HL-60 (cell line): ENCODE measurements at regions not wholly inside any gene's neighbourhood (a gene's known extent, or its start where the extent isn't known, plus 50 kb on each side); places are given as distances from the start of the nearest gene placed in this dataset.

ENCODE experiments used
- DNase-seq, 2 experiments: peaks; one replicate each; pipeline ENCODE4 v3.0.0-alpha.2; 2010 to 2020; ENCODE audit warnings: low read depth in 1 of 2, low spot score in 1 of 2
- H3K27ac ChIP-seq: fragments of 250-450 bp; sonication (Bioruptor Pico); replicated peaks from 2 replicates; pipeline ENCODE4 v1.5.1; 2020; ENCODE audit warnings: mild to moderate bottlenecking, moderate library complexity
- H3K27me3 ChIP-seq: fragments of 250-450 bp; sonication (Bioruptor Pico); 2 replicates; pipeline ENCODE4 v1.5.1; 2021; ENCODE audit warnings: mild to moderate bottlenecking, moderate library complexity; ENCODE audit not compliant: insufficient read depth, poor library complexity, severe bottlenecking
- H3K4me3 ChIP-seq: replicated peaks from 2 replicates; pipeline ENCODE4 v1.5.1; 2011; ENCODE audit warnings: mild to moderate bottlenecking, control low read depth, low read length; ENCODE audit not compliant: insufficient read depth
- GABPA ChIP-seq: IDR thresholded peaks from 2 replicates; pipeline ENCODE4 v1.6.1; 2012; ENCODE audit warnings: low read depth
- POLR2AphosphoS5 ChIP-seq: IDR thresholded peaks from 2 replicates; pipeline ENCODE4 v1.6.1; 2012; ENCODE audit warnings: low read depth
- SPI1 ChIP-seq: IDR thresholded peaks from 2 replicates; pipeline ENCODE4 v1.6.1; 2012; ENCODE audit warnings: low read depth, mild to moderate bottlenecking, borderline replicate concordance
- TF ChIP-seq, protein P1 (sequence below): IDR thresholded peaks from 2 replicates; pipeline ENCODE4 v1.6.1; 2012; ENCODE audit warnings: low read depth; ENCODE audit not compliant: insufficient replicate concordance
- TF ChIP-seq, protein P2 (sequence below): IDR thresholded peaks from one replicate; pipeline ENCODE4 v1.5.1; 2011; ENCODE audit warnings: low read length, control low read depth, inconsistent platforms; ENCODE audit not compliant: insufficient read depth

DNA sequence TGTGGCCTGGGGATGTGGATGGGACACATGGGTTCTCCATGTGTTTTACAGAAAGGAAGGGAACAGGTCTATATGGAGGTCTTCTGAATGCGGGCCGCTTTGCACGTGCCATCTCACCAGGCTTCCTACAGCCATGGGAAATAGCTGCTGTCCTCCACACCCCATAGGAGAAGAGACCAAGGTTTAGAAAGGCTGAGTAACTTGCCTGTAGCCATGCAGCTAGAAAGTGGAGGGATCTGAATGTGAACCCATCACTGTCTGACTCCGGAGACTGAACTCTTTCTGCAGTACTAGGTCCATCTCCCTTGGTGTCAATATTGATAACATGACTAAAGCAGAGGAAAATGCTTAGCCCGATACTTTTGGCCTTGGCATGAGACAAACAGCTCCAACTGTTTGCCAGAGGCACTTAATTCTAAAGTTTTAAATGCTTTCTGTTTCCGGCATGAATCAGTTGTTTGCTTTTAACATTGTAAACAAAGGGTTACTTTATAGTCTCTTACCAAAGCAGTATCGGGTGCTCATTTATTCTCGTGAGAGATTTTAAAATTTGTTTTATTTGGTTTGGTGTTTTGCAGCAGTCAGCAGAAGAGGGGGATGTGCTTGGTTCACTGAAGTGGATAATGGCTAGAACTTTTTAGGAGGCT lies 64.8 kb upstream of the LOXL4 start:
- Histone ChIP-seq H3K27ac (no peak overlapping the region), H3K4me3 (no peak overlapping the region), H3K27me3 (no peaks in the 10 kb centered on the region)
- TF ChIP-seq, protein P1, sequence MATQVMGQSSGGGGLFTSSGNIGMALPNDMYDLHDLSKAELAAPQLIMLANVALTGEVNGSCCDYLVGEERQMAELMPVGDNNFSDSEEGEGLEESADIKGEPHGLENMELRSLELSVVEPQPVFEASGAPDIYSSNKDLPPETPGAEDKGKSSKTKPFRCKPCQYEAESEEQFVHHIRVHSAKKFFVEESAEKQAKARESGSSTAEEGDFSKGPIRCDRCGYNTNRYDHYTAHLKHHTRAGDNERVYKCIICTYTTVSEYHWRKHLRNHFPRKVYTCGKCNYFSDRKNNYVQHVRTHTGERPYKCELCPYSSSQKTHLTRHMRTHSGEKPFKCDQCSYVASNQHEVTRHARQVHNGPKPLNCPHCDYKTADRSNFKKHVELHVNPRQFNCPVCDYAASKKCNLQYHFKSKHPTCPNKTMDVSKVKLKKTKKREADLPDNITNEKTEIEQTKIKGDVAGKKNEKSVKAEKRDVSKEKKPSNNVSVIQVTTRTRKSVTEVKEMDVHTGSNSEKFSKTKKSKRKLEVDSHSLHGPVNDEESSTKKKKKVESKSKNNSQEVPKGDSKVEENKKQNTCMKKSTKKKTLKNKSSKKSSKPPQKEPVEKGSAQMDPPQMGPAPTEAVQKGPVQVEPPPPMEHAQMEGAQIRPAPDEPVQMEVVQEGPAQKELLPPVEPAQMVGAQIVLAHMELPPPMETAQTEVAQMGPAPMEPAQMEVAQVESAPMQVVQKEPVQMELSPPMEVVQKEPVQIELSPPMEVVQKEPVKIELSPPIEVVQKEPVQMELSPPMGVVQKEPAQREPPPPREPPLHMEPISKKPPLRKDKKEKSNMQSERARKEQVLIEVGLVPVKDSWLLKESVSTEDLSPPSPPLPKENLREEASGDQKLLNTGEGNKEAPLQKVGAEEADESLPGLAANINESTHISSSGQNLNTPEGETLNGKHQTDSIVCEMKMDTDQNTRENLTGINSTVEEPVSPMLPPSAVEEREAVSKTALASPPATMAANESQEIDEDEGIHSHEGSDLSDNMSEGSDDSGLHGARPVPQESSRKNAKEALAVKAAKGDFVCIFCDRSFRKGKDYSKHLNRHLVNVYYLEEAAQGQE = no peak
- TF ChIP-seq POLR2AphosphoS5 = no peak
- no peak for TF ChIP-seq GABPA
- TF ChIP-seq, protein P2, sequence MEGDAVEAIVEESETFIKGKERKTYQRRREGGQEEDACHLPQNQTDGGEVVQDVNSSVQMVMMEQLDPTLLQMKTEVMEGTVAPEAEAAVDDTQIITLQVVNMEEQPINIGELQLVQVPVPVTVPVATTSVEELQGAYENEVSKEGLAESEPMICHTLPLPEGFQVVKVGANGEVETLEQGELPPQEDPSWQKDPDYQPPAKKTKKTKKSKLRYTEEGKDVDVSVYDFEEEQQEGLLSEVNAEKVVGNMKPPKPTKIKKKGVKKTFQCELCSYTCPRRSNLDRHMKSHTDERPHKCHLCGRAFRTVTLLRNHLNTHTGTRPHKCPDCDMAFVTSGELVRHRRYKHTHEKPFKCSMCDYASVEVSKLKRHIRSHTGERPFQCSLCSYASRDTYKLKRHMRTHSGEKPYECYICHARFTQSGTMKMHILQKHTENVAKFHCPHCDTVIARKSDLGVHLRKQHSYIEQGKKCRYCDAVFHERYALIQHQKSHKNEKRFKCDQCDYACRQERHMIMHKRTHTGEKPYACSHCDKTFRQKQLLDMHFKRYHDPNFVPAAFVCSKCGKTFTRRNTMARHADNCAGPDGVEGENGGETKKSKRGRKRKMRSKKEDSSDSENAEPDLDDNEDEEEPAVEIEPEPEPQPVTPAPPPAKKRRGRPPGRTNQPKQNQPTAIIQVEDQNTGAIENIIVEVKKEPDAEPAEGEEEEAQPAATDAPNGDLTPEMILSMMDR = no peak
- no peak for TF ChIP-seq SPI1
- no peak for DNase-seq

DNA sequence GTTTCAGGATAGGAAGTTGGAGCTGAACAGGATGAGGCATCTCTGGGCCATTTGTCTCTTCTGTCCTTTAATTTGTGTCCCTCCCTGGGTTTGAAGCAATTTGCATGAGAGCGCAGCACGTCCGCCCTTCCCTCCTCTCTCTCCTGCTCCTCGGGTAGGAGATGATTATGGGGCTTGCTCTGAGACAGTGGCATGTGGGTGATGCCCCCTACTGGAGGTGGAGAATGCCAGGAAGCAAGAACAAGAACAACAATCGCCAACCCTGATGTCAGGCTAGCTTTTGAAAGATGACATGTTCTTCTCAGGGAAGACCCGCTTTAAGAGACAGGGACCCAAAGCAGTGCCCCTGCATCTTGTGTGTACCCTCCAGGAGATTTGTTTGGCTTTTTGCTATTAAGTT lies 63.9 kb upstream of the LOXL4 start:
- TF ChIP-seq, protein P2 = peak; percentile 69
- TF ChIP-seq POLR2AphosphoS5 = no peak
- H3K27me3 ChIP-seq = no peaks in the 10 kb centered on the region
- DNase-seq = peak in 1 of 2 experiments; percentile 42

DNA sequence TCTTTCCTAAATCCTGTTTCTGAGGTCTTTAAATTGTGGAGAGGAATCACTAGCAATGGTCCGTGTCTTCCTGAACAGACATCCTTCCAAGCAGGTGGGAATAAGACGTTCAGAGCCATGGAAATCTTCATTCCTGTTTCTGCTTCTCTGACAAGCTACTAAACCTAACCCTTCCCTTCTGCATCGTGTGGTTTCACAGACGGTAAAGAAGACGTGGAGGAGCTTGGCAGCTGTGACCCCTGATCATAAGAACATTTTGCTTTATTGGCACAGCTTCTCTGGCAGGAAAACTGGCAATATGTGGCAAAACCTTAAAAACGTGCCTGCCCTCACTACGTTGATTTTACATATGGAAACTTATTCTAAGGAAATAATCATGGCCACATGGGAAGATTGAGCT lies 63.0 kb upstream of the LOXL4 start:
- TF ChIP-seq, protein P2 = no peak
- no peak for TF ChIP-seq GABPA
- no peak for TF ChIP-seq POLR2AphosphoS5
- TF ChIP-seq, protein P1 = no peak
- TF ChIP-seq SPI1 = no peak
- Histone ChIP-seq H3K4me3 (no peak overlapping the region), H3K27ac (no peak overlapping the region), H3K27me3 (no peaks in the 10 kb centered on the region)
- DNase-seq = no peak

More for the DNA sequence above, 63.9 kb upstream of the LOXL4 start:
- H3K27ac ChIP-seq = no peak overlapping the region
- no peak overlapping the region for H3K4me3 ChIP-seq

DNA sequence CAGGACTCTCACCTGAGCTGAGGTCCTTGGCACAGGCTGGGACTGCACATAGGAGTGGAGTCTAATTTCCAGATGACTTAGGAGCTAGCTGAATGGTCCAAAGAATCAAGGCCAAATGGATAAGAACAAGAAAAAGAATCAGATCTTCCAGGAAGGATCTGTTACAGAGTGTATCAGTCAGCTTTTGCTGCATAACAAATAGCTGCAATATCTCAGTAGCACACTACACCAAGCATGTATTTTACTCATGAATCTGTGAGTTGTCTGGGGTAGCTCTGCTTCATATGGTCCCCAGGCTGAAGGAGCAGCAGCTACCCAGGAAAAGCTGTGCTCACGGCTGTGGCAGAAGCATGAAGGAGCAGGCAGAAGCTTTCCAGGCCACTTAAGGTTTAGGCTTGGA lies 60.6 kb upstream of the LOXL4 start:
- Histone ChIP-seq H3K27me3 (no peaks in the 10 kb centered on the region), H3K4me3 (no peak overlapping the region), H3K27ac (no peak overlapping the region)
- DNase-seq = no peak
- no peak for TF ChIP-seq GABPA
- no peak for TF ChIP-seq POLR2AphosphoS5
- TF ChIP-seq SPI1 = no peak
- TF ChIP-seq, protein P2 = no peak
